ENCODE measurements at regions not wholly inside any gene's neighbourhood (a gene's known extent, or its start where the extent isn't known, plus 50 kb on each side); places are given as distances from the start of the nearest gene placed in this dataset.

GRCh38 chr10:43782814-43783213 lies 134.1 kb upstream of the ZNF32 start:
- no peak for DNase-seq (ENCODE audit: low spot score)
- TF ChIP-seq CTCF (IDR thresholded peaks at IDR 0.05), result no peak
- no peak for TF ChIP-seq POLR2AphosphoS5 (IDR thresholded peaks at IDR 0.05)
- TF ChIP-seq POLR2A (IDR thresholded peaks at IDR 0.05), result no peak
- Histone ChIP-seq H3K36me3 (no peaks in the 10 kb centered on the region), H3K4me3 (no peak overlapping the region), H3K4me1 (replicated peaks) (peaks cover 4% of the 10 kb centered on the region), H3K27ac (no peak overlapping the region), H3K27me3 (replicated peaks; ENCODE audit: insufficient read depth) (no peaks in the 10 kb centered on the region), H3K9me3 (no peaks in the 10 kb centered on the region)
- intact Hi-C loops (cut with DNase I), result no loop called here
- 95% methylated on average over 6 of the region's 6 CpGs for WGBS

DNA sequence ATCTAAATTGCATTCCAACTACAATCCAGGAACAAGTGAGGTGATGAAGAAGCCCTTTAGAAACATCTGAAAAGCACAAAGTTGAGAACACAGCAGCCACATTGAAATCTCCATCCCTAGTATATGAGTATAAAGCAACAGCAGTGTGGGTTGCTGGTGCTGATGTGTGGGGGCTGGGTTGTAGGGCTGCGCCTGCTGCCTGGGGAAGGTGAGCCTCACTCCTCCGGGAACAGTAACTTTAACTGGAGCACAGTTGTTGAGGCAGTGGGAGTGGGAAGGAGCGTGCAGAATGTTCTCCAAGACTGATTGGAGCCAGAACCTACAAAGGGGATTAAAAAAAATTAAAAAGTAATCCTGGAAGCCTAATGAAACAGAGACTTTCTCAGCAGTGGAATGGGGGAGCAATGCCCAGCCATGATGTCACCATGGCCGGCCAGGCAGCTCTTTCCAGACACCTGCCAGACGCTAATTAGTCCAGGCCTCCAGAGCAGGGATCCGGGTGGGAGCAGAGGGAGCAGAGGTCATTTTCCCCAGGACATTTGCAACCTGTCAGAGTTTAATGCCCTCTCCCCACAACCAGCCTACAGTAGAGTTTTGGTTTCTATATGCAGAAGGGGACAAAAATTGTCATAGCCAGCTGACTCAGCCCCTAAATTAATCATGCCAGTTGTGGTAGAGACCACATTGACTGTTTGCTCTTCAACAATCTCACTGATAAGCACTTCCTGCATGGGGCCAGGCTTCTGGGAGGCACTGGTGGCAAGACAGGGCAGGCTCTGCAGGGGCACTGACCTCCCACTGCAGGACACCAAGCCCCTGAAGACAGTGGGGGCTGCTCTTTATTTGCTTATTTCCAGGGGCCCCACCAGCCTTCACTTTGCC lies 133.0 kb upstream of the ZNF32 start:
- H3K27ac ChIP-seq, result no peak overlapping the region
- TF ChIP-seq CTCF (IDR thresholded peaks at IDR 0.05) (no peak), POLR2A (IDR thresholded peaks at IDR 0.05) (no peak), POLR2AphosphoS5 (IDR thresholded peaks at IDR 0.05) (no peak)

DNA sequence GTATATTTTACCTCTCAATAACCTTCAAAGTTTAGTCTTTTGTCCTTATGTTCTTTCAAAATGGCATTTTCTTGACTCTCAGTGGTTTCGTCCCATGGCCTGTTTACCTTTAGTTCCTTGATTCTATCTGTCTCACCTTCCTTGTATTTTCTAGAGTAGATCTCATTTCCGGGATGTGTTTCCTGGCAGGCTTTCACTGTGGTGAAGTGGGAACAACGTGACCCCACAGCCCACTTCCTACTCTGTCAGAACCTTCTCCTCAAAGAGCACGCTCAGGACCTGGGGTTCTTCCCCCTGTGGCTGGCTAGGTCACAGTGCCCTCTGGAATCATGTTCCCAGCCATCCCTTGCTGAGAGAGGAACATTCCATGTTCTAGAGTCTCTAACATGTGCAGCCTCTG lies 129.9 kb upstream of the ZNF32 start:
- Histone ChIP-seq H3K36me3 (no peaks in the 10 kb centered on the region), H3K27ac (no peak overlapping the region), H3K4me1 (replicated peaks) (no peaks in the 10 kb centered on the region), H3K27me3 (replicated peaks; ENCODE audit: insufficient read depth) (no peaks in the 10 kb centered on the region), H3K9me3 (no peaks in the 10 kb centered on the region), H3K4me3 (no peak overlapping the region)
- intact Hi-C loops (cut with DNase I), result no loop called here
- 66% methylated on average over 4 of the region's 4 CpGs for WGBS
- TF ChIP-seq CTCF (IDR thresholded peaks at IDR 0.05) (no peak), POLR2A (IDR thresholded peaks at IDR 0.05) (no peak), POLR2AphosphoS5 (IDR thresholded peaks at IDR 0.05) (no peak)
- DNase-seq (ENCODE audit: low spot score), result no peak

More for the DNA sequence above, 133.0 kb upstream of the ZNF32 start:
- intact Hi-C loops (cut with DNase I), result no loop called here
- no peak for DNase-seq (ENCODE audit: low spot score)
- WGBS, result 82% methylated on average over 6 of the region's 6 CpGs
- H3K36me3 ChIP-seq, result no peaks in the 10 kb centered on the region
- peaks cover 4% of the 10 kb centered on the region for H3K4me1 ChIP-seq (replicated peaks)
- no peak overlapping the region for H3K4me3 ChIP-seq
- H3K9me3 ChIP-seq, result no peaks in the 10 kb centered on the region
- no peaks in the 10 kb centered on the region for H3K27me3 ChIP-seq (replicated peaks; ENCODE audit: insufficient read depth)

GRCh38 chr10:43775384-43775783 lies 126.7 kb upstream of the ZNF32 start:
- no peaks in the 10 kb centered on the region for H3K27me3 ChIP-seq (replicated peaks; ENCODE audit: insufficient read depth)
- H3K27ac ChIP-seq, result no peak overlapping the region
- intact Hi-C loops (cut with DNase I), result no loop called here
- no peak overlapping the region for H3K4me3 ChIP-seq
- 76% methylated on average over 11 of the region's 12 CpGs for WGBS
- no peaks in the 10 kb centered on the region for H3K36me3 ChIP-seq
- H3K4me1 ChIP-seq (replicated peaks), result no peaks in the 10 kb centered on the region
- no peak for TF ChIP-seq POLR2A (IDR thresholded peaks at IDR 0.05)
- TF ChIP-seq POLR2AphosphoS5 (IDR thresholded peaks at IDR 0.05), result no peak
- no peak for TF ChIP-seq CTCF (IDR thresholded peaks at IDR 0.05)
- H3K9me3 ChIP-seq, result no peaks in the 10 kb centered on the region
- no peak for DNase-seq (ENCODE audit: low spot score)

DNA sequence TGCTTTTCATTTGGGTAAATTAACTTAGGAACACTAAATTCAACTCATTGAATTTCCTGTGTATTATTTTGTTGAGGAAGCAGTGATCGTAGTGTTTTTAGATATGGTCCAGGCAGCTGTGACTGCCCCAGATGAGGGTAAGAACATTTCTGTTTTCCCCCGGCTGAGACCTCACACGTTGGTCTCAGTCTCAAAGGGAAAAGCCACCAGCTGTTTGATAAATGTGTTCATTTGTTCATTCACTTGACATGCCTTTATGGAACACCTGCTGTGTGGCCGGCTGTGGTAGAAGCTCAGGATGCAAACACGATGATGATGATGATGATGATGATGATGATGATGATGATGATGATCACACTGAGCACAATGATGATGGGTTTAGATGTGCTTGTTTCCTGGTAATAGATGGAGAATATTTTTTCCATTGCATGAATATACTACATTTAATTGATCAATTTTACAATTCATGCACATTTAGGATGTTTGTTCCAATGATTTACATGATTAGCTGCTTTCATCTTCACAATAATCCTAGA lies 125.6 kb upstream of the ZNF32 start:
- Histone ChIP-seq H3K9me3 (no peaks in the 10 kb centered on the region), H3K36me3 (no peaks in the 10 kb centered on the region), H3K4me3 (no peak overlapping the region), H3K4me1 (replicated peaks) (no peaks in the 10 kb centered on the region), H3K27me3 (replicated peaks; ENCODE audit: insufficient read depth) (no peaks in the 10 kb centered on the region), H3K27ac (no peak overlapping the region)
- intact Hi-C loops (cut with DNase I), result no loop called here
- no peak for DNase-seq (ENCODE audit: low spot score)
- 77% methylated on average over 5 of the region's 5 CpGs for WGBS
- TF ChIP-seq POLR2A (IDR thresholded peaks at IDR 0.05), result no peak
- no peak for TF ChIP-seq CTCF (IDR thresholded peaks at IDR 0.05)
- TF ChIP-seq POLR2AphosphoS5 (IDR thresholded peaks at IDR 0.05), result no peak
